ENCODE measurements at regions not wholly inside any gene's neighbourhood (a gene's known extent, or its start where the extent isn't known, plus 50 kb on each side); places are given as distances from the start of the nearest gene placed in this dataset.

GRCh38 chr2:239583171-239583878 is 182.5 kb upstream of the HDAC4 start:
- H4K20me1 ChIP-seq (replicated peaks; ENCODE audit: insufficient read depth) = no peaks in the 10 kb centered on the region
- Mint-ChIP-seq H3K36me3 (ENCODE audit: low read depth) (no peaks in the 10 kb centered on the region; the same call in 2 of the 3 replicates), H3K27ac (no peak overlapping the region), H3K4me1 (peaks cover 21% of the 10 kb centered on the region), H3K9me3 (no peaks in the 10 kb centered on the region), H3K4me3 (no peak overlapping the region), H3K27me3 (ENCODE audit: insufficient read depth, low read depth, poor library complexity) (peaks cover 3% of the 10 kb centered on the region)
- no peak overlapping the region for H2AFZ ChIP-seq
- no peak overlapping the region for H3K4me3 ChIP-seq
- no peaks in the 10 kb centered on the region for H3F3A ChIP-seq (replicated peaks; ENCODE audit: low read depth)
- ATAC-seq (no peak), DNase-seq (ENCODE audit: low spot score) (no peak)
- no peaks in the 10 kb centered on the region for H3K79me2 ChIP-seq (replicated peaks; ENCODE audit: insufficient read depth)
- H3K27ac ChIP-seq (ENCODE audit: low read depth) = no peak overlapping the region
- no peaks in the 10 kb centered on the region for H3K27me3 ChIP-seq (ENCODE audit: insufficient read depth)
- H3K4me1 ChIP-seq (ENCODE audit: insufficient read depth) = peaks cover 11% of the 10 kb centered on the region; the same call in 1 of the 2 replicates
- H3K9me2 ChIP-seq (ENCODE audit: insufficient read depth) = no peaks in the 10 kb centered on the region
- no peaks in the 10 kb centered on the region for H3K36me3 ChIP-seq (ENCODE audit: insufficient read depth)
- no peak overlapping the region for H3K4me2 ChIP-seq
- TF ChIP-seq EZH2phosphoT487 (IDR thresholded peaks at IDR 0.05; ENCODE audit: unreplicated experiment) (no peak), ZNF331 (CRISPR knock-in tag; IDR thresholded peaks at IDR 0.05; ENCODE audit: low read depth) (no peak), POLR2AphosphoS5 (IDR thresholded peaks at IDR 0.05; ENCODE audit: low read depth) (no peak), CTCF (conservative IDR thresholded peaks at IDR 0.05; ENCODE audit: low read depth in 2 of 2) (no peak), STAT1 (IDR thresholded peaks at IDR 0.05; ENCODE audit: unreplicated experiment) (no peak), REST (IDR thresholded peaks at IDR 0.05; ENCODE audit: unreplicated experiment) (no peak), EZH2 (IDR thresholded peaks at IDR 0.05; ENCODE audit: low read depth, unreplicated experiment) (no peak), ZNF462 (CRISPR knock-in tag; IDR thresholded peaks at IDR 0.05) (no peak), ZNF114 (CRISPR knock-in tag; IDR thresholded peaks at IDR 0.05) (no peak), ETS1 (IDR thresholded peaks at IDR 0.05) (no peak), NANOG (IDR thresholded peaks at IDR 0.05; ENCODE audit: borderline replicate concordance) (no peak), CREB1 (CRISPR knock-in tag; IDR thresholded peaks at IDR 0.05; ENCODE audit: low read depth) (no peak)
